Lung (tissue), 11 donors: ENCODE measurements at regions not wholly inside any gene's neighbourhood (a gene's known extent, or its start where the extent isn't known, plus 50 kb on each side); places are given as distances from the start of the nearest gene placed in this dataset.

Experiments used
- ATAC-seq: fragments of 200-7000 bp; cut with Tn5 transposase; one replicate; pipeline ENCODE4 v1.9.1; 2020; ENCODE audit warnings: moderate number of reproducible peaks; ENCODE audit not compliant: insufficient read depth, low FRiP score
- DNase-seq, 3 donors: peaks; one replicate each; pipeline ENCODE4 v3.0.0-alpha.2; 2013 to 2017
- H3K27ac ChIP-seq, 2 donors: one replicate each; pipeline ENCODE4 v1.5.1; 2013; ENCODE audit warnings: mild to moderate bottlenecking in 2 of 2, moderate library complexity in 2 of 2, control low read depth in 1 of 2, inconsistent platforms in 1 of 2, low read depth in 1 of 2, low read length in 1 of 2
- H3K27me3 ChIP-seq, 3 donors: one replicate each; pipeline ENCODE4 v1.5.1; 2013; ENCODE audit warnings: low read length in 2 of 3; ENCODE audit not compliant: control insufficient read depth in 3 of 3, insufficient read depth in 3 of 3
- H3K36me3 ChIP-seq, 4 donors: one replicate each; pipeline ENCODE4 v1.5.1; 2013; ENCODE audit warnings: low read length in 4 of 4, mild to moderate bottlenecking in 1 of 4, moderate library complexity in 1 of 4; ENCODE audit not compliant: control insufficient read depth in 4 of 4, insufficient read depth in 4 of 4
- H3K4me1 ChIP-seq, 5 donors: one replicate each; pipeline ENCODE4 v1.5.1; 2013; ENCODE audit warnings: low read length in 5 of 5, mild to moderate bottlenecking in 2 of 5, moderate library complexity in 1 of 5; ENCODE audit not compliant: control insufficient read depth in 5 of 5, insufficient read depth in 5 of 5
- H3K4me3 ChIP-seq: one replicate; pipeline ENCODE4 v1.5.1; 2013; ENCODE audit warnings: mild to moderate bottlenecking, control low read depth, moderate library complexity
- H3K9ac ChIP-seq, 2 donors: one replicate each; pipeline ENCODE4 v1.5.1; 2013; ENCODE audit warnings: low read length in 2 of 2, control low read depth in 1 of 2; ENCODE audit not compliant: insufficient read depth in 1 of 2
- H3K9me3 ChIP-seq, 4 donors: one replicate each; pipeline ENCODE4 v1.5.1; 2013; ENCODE audit warnings: low read length in 3 of 4, mild to moderate bottlenecking in 1 of 4, moderate library complexity in 1 of 4; ENCODE audit not compliant: control insufficient read depth in 4 of 4, insufficient read depth in 3 of 4
- WGBS, 2 donors: extraction: QIAGEN DNeasy Blood & Tissue Kit; methylation state at CpG; one replicate each; pipeline ENCODE4 v1.1.7; 2013; 5-methylcytosine and 5-hydroxymethylcytosine counted together
- TF ChIP-seq, protein P1 (sequence below): IDR thresholded peaks from 2 replicates; pipeline ENCODE4 v1.5.1; 2012; ENCODE audit warnings: mild to moderate bottlenecking; ENCODE audit errors: control extremely low read depth, extremely low read depth
- donor health status: control.
- donor health status: control.
- donor health status: Bipolar disorder and iron deficiency.
- donor health status: healthy.
- donor health status: DM: yes; HTN: yes; CAD: no.

DNA sequence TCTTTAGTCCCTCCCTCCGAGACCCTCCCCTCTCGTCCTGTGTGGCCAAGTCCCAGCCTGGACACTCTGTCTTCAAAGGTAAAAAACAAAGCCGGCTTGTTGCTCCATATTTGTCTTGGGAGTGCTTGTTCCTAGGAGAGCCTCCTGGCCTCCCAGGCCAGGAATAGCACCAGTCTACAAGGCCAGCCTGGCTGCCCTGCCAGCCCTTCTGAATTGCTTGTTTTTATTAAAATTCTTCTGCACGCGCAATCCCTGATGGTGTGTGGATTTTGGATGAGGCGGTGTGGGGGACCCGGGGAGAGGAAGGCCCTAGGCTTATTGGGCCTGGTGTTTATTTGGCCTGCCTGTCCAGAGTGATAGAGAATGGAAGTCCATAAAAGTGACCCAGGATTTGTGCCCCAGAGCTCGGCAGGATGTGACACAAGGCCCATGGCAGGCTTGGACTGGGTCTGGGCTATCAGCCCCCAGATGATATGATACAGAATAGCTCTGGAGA lies 297.3 kb downstream of the CYP26B1 start:
- 72 to 77% methylated on average over 8 of the region's 8 CpGs for WGBS, 2 donors
- TF ChIP-seq, protein P1, sequence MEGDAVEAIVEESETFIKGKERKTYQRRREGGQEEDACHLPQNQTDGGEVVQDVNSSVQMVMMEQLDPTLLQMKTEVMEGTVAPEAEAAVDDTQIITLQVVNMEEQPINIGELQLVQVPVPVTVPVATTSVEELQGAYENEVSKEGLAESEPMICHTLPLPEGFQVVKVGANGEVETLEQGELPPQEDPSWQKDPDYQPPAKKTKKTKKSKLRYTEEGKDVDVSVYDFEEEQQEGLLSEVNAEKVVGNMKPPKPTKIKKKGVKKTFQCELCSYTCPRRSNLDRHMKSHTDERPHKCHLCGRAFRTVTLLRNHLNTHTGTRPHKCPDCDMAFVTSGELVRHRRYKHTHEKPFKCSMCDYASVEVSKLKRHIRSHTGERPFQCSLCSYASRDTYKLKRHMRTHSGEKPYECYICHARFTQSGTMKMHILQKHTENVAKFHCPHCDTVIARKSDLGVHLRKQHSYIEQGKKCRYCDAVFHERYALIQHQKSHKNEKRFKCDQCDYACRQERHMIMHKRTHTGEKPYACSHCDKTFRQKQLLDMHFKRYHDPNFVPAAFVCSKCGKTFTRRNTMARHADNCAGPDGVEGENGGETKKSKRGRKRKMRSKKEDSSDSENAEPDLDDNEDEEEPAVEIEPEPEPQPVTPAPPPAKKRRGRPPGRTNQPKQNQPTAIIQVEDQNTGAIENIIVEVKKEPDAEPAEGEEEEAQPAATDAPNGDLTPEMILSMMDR = no peak
- H3K36me3 ChIP-seq = no peaks in the 10 kb centered on the region
- no peak overlapping the region for H3K4me3 ChIP-seq
- peaks cover 0 to 3% (median 0%) of the 10 kb centered on the region in 4 donors for H3K9me3 ChIP-seq
- no peak overlapping the region for H3K27ac ChIP-seq
- H3K27me3 ChIP-seq = peaks cover 0 to 6% (median 0%) of the 10 kb centered on the region in 3 donors
- H3K9ac ChIP-seq = no peak overlapping the region
- peak in 2 of 3 donors; percentile 26 to 40 for DNase-seq
- no peak for ATAC-seq
- peaks cover 0 to 41% (median 26%) of the 10 kb centered on the region in 5 donors for H3K4me1 ChIP-seq

DNA sequence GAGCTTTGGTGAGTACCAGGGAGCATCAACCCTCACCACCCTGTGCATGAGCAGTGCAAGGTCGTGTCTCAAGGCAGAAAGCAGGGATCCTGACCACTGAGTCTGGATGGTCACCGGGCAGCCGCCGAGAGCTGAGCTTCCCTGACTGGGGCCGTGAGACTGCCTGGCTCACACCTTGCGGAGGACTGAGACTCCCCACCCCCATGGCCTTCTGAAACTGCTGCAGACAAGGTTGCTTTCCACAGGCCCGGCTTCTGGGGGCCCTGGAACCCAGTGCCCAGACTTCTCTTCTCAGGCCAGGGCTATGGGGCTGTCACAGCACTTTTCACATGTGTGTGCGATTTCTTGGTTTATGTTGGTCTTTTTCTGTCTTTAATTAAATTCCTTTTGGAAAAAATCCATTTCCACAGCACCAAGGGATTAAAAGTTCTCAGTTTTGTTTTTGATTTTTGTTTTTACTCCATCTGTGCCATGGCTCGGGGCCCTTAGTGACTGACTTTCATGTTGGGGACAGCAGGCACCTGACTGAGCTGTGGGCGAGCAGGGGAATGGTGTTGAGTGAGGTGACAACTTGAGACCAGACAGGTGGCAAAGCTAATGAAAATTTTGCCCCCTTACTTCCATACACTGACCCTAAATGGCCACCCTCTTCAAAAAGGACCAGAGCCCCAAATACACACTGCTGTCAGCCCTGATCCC lies 297.9 kb downstream of the CYP26B1 start:
- Histone ChIP-seq H3K9ac (no peak overlapping the region), H3K27ac (no peak overlapping the region), H3K9me3 (no peaks in the 10 kb centered on the region), H3K4me1 (peaks cover 0 to 41% (median 26%) of the 10 kb centered on the region in 5 donors), H3K4me3 (no peak overlapping the region), H3K36me3 (no peaks in the 10 kb centered on the region), H3K27me3 (peaks cover 0 to 6% (median 0%) of the 10 kb centered on the region in 3 donors)
- no peak for ATAC-seq
- 87 to 89% methylated on average over 10 of the region's 10 CpGs for WGBS, 2 donors
- TF ChIP-seq, protein P1 = no peak
- no peak for DNase-seq

DNA sequence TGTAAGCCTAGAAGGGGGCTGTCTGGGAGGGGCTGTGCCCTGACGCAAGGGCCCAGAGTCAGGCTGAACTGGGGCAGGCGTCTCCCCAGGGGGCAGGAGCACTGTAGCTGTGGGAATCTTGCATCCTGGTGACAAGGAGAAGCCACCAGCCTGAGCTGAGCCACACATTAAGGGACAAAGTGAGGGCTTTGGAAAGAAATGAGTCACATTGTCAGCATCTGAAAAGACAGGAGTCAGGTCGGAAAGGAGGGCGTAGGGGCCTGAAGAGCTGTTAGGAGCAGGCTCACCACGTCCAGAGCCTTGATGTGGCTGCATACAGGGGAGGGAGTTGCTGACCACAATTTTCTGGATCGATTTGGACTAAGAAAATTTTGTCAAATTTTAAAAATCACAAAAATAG lies 298.6 kb downstream of the CYP26B1 start:
- ATAC-seq (no peak), DNase-seq (no peak)
- Histone ChIP-seq H3K9me3 (no peaks in the 10 kb centered on the region), H3K4me1 (peaks cover 0 to 41% (median 26%) of the 10 kb centered on the region in 5 donors), H3K27me3 (peaks cover 0 to 6% (median 0%) of the 10 kb centered on the region in 3 donors), H3K27ac (no peak overlapping the region), H3K9ac (no peak overlapping the region), H3K4me3 (no peak overlapping the region), H3K36me3 (no peaks in the 10 kb centered on the region)
- TF ChIP-seq, protein P1 = no peak
- 81 to 82% methylated on average over 6 of the region's 6 CpGs for WGBS, 2 donors
